K562 (cell line): ENCODE measurements at regions not wholly inside any gene's neighbourhood (a gene's known extent, or its start where the extent isn't known, plus 50 kb on each side); places are given as distances from the start of the nearest gene placed in this dataset.
A peak's percentile ranks its signal among the peaks of the same experiment; 100 is the strongest.

Experiments
- ARID3A ChIP-seq: IDR thresholded peaks from 2 replicates; pipeline ENCODE4 v1.6.1; 2012; ENCODE audit warnings: low read depth, low read length, improper control_type of control experiment, borderline replicate concordance
- ATF3 ChIP-seq, 2 experiments: fragments of 450-650 bp in 1 of 2; sonication (generic) in 1 of 2; formaldehyde crosslinking in 1 of 2; IDR thresholded peaks in 1 of 2; conservative IDR thresholded peaks in 1 of 2; 2 replicates each; pipeline versions ENCODE4 v1.6.1 to v1.8.1; 2016 to 2023; ENCODE audit warnings: mild to moderate bottlenecking in 2 of 2, moderate library complexity in 2 of 2, inconsistent platforms in 1 of 2, missing genetic modification reagents in 1 of 2
- BACH1 ChIP-seq: fragments of 200-800 bp; sonication (Bioruptor generic); IDR thresholded peaks from 2 replicates; pipeline ENCODE4 v1.6.1; 2016; ENCODE audit warnings: missing genetic modification characterization, missing compliant biosample characterization
- HNRNPH1 ChIP-seq: fragments of 200-400 bp; formaldehyde crosslinking; optimal IDR thresholded peaks from 2 replicates; pipeline ENCODE3; 2017; ENCODE audit warnings: low read depth, mild to moderate bottlenecking, low read length, moderate library complexity
- HNRNPLL ChIP-seq: fragments of 200-400 bp; formaldehyde crosslinking; IDR thresholded peaks from 2 replicates; pipeline ENCODE4 v1.6.1; 2017; ENCODE audit warnings: low read length, low read depth, mild to moderate bottlenecking; ENCODE audit not compliant: poor library complexity, severe bottlenecking
- KAT7 ChIP-seq: sonication (generic); formaldehyde crosslinking; IDR thresholded peaks from 2 replicates; pipeline ENCODE4 v1.8.0; 2022; ENCODE audit warnings: missing genetic modification reagents, mild to moderate bottlenecking, borderline replicate concordance
- MAFK ChIP-seq: IDR thresholded peaks from 2 replicates; pipeline ENCODE4 v1.6.1; 2011; ENCODE audit warnings: low read length, improper control_type of control experiment
- RCOR1 ChIP-seq, 2 experiments: IDR thresholded peaks; 2 replicates each; pipeline ENCODE4 v1.6.1; 2012; ENCODE audit warnings: low read depth in 2 of 2, low read length in 2 of 2, borderline replicate concordance in 1 of 2, improper control_type of control experiment in 1 of 2
- SIN3A ChIP-seq, 2 experiments: fragments of 150-350 bp in 1 of 2; IDR thresholded peaks; 2 replicates each; pipeline ENCODE4 v1.6.1; 2011 to 2016; ENCODE audit warnings: borderline replicate concordance in 2 of 2, low read depth in 2 of 2, low read length in 2 of 2, mild to moderate bottlenecking in 2 of 2, moderate library complexity in 2 of 2; ENCODE audit not compliant: control insufficient read depth in 1 of 2
- SMARCA5 ChIP-seq: fragments of 450-650 bp; IDR thresholded peaks from 2 replicates; pipeline ENCODE4 v1.6.1; 2016
- SRF ChIP-seq, 2 experiments: fragments of 250-450, 450-650 bp in 1 of 2; sonication (Bioruptor Pico) in 1 of 2; sonication (generic) in 1 of 2; formaldehyde crosslinking; IDR thresholded peaks; 2 replicates each; pipeline versions ENCODE4 v1.5.0 to v1.5.1; 2020 to 2022; ENCODE audit warnings: mild to moderate bottlenecking in 1 of 2, missing genetic modification reagents in 1 of 2
- TBL1XR1 ChIP-seq, 2 experiments: IDR thresholded peaks; 2 replicates each; pipeline ENCODE4 v1.6.1; 2012; ENCODE audit warnings: improper control_type of control experiment in 2 of 2, low read length in 2 of 2, mild to moderate bottlenecking in 1 of 2
- TSHZ1 ChIP-seq: fragments of 250-450 bp; sonication (Bioruptor Pico); IDR thresholded peaks from 2 replicates; pipeline ENCODE4 v1.4.0; 2020; ENCODE audit warnings: mild to moderate bottlenecking, moderate library complexity
- ZNF121 ChIP-seq: sonication (generic); formaldehyde crosslinking; conservative IDR thresholded peaks from 2 replicates; pipeline ENCODE4 v1.8.0; 2022; ENCODE audit warnings: missing genetic modification reagents
- ZNF316 ChIP-seq: fragments of 450-650 bp; IDR thresholded peaks from 2 replicates; pipeline ENCODE4 v1.6.1; 2016
- ZNF518B ChIP-seq: fragments of 250-450 bp; sonication (Bioruptor Pico); IDR thresholded peaks from 2 replicates; pipeline ENCODE4 v1.5.0; 2021; ENCODE audit warnings: mild to moderate bottlenecking, moderate library complexity

GRCh38 chr5:135246923-135247795 is 151.9 kb downstream of the MACROH2A1 start (continued):
- no peak for TF ChIP-seq SIN3A (IDR thresholded peaks at IDR 0.05; ENCODE audit: borderline replicate concordance in 2 of 2, control insufficient read depth in 1 of 2, low read depth in 2 of 2, low read length in 2 of 2)
- peak; percentile 96 for TF ChIP-seq ATF3 (IDR thresholded peaks at IDR 0.05)
- TF ChIP-seq ATF3 (CRISPR knock-in tag; conservative IDR thresholded peaks at IDR 0.05), result no peak; the same call in 1 of the 2 replicates
- TF ChIP-seq SMARCA5, result no peak
- TF ChIP-seq TSHZ1 (CRISPR knock-in tag), result no peak
- peak; percentile 79 for TF ChIP-seq ZNF316
- TF ChIP-seq BACH1, result 0 out of 2 replicates have a peak, but pooled peaks have one; percentile 34
- no peak for TF ChIP-seq ZNF518B
- 0 out of 2 replicates have a peak, but pooled peaks have one; percentile 46 for TF ChIP-seq KAT7 (CRISPR knock-in tag)
- TF ChIP-seq RCOR1 (IDR thresholded peaks at IDR 0.05; ENCODE audit: borderline replicate concordance in 1 of 2, low read depth in 2 of 2, low read length in 2 of 2), result peak in 1 of 2 experiments; percentile 93; a peak in 2 of 4 replicates
- TF ChIP-seq MAFK, result peak; percentile 20; the same call in 1 of the 2 replicates
- no peak for TF ChIP-seq ZNF121
- TF ChIP-seq HNRNPLL, result peak; percentile 21
- TF ChIP-seq ARID3A, result peak; percentile 64
- peak in 1 of 2 experiments; percentile 11; a peak in 1 of 4 replicates for TF ChIP-seq TBL1XR1 (IDR thresholded peaks at IDR 0.05; ENCODE audit: low read length in 2 of 2)
- no peak for TF ChIP-seq SRF (CRISPR knock-in tag; IDR thresholded peaks at IDR 0.05)
- no peak for TF ChIP-seq HNRNPH1
